ENCODE measurements at regions not wholly inside any gene's neighbourhood (a gene's known extent, or its start where the extent isn't known, plus 50 kb on each side); places are given as distances from the start of the nearest gene placed in this dataset.

DNA sequence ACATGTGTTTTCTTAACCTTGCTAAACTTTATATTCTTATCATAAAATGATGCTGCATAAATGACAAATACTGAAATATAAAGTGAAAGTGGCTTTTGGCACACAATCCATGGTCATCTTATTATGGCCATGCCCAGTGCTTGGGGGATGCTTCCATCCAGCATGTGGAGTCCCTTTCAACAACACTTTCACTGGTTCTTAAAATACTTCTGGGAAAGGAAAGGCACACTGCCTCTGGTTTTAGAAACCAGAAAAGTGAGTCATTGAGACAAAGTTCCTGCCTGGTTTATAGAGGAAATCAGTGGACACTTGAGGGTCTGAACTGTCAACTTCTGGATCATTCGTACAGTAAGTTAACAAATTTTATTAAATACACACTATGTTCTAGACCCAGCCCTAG is 248.0 kb upstream of the ADAMTS3 start (continued):
- TF ChIP-seq E4F1 (CRISPR knock-in tag; IDR thresholded peaks at IDR 0.05; ENCODE audit: borderline replicate concordance) (no peak), PRDM10 (IDR thresholded peaks at IDR 0.05; ENCODE audit: partially characterized antibody) (no peak), ZNF174 (CRISPR knock-in tag; IDR thresholded peaks at IDR 0.05) (no peak), FOS (IDR thresholded peaks at IDR 0.05; ENCODE audit: extremely low read depth, insufficient read length) (no peak)

DNA sequence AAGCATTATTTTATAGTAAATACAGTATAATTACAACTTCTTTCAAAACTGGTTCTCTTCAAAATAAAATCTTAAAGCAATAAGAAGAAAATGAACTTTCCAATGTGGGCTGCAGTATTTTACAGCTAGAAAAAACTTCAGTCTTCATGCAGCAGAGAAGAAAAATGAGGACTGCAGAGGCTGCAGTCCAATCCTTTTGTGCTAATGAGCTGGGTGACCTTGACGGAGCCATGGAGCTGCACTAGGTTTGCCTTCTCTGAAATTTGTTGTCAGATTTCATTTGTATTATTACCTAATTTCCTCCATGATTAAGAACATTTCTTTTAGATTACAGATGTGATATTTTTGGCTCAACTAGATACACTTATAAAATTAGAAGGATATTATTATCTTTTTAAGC is 245.2 kb upstream of the ADAMTS3 start:
- no peak overlapping the region for H3K9ac ChIP-seq (ENCODE audit: insufficient read depth in 1 of 2, low read depth in 2 of 2, low read length in 2 of 2)
- WGBS (ENCODE audit: insufficient coverage, low coverage, missing lambda C conversion rate): 6% methylated on average over 1 of the region's 1 CpG
- no peak overlapping the region for H3K4me2 ChIP-seq (ENCODE audit: insufficient read depth, low read length)
- no peak overlapping the region for H2AFZ ChIP-seq (ENCODE audit: low read depth, low read length)
- H3K9me1 ChIP-seq (ENCODE audit: control insufficient read depth, insufficient read depth, low read length): no peaks in the 10 kb centered on the region
- BruUV-seq (replicated peaks): no TSS peak
- CTCF ChIA-PET (ENCODE audit: low intra/inter-chr PET ratio): no interaction called here
- H4K20me1 ChIP-seq (replicated peaks; ENCODE audit: control insufficient read depth, insufficient read depth, low read length): no peaks in the 10 kb centered on the region
- DNase-seq (ENCODE audit: extremely low read depth in 1 of 4, low spot score in 3 of 4) (no peak), ATAC-seq (no peak), FAIRE-seq (no peak)
- in situ Hi-C loops (cut with MboI): no loop called here
- no peak overlapping the region for H3K27ac ChIP-seq (ENCODE audit: extremely low read depth, low read depth, low read length)
- intact Hi-C loops (cut with micrococcal nuclease): loop anchor here (5.0 kb wide), 1 partner anchor 97 kb away; no protein-coding TSS in a partner anchor
- H3K27me3 ChIP-seq (ENCODE audit: control insufficient read depth in 2 of 2, insufficient read depth in 2 of 2, low read length in 2 of 2): no peaks in the 10 kb centered on the region
- H3K79me2 ChIP-seq (ENCODE audit: control insufficient read depth, insufficient read depth, low read length): no peaks in the 10 kb centered on the region
- no peaks in the 10 kb centered on the region for H3K9me3 ChIP-seq (replicated peaks; ENCODE audit: control insufficient read depth, insufficient read depth, low read depth, low read length)
- H3K36me3 ChIP-seq (ENCODE audit: control insufficient read depth, insufficient read depth, low read length): no peaks in the 10 kb centered on the region
- H3K4me1 ChIP-seq (replicated peaks in 1 of 2; ENCODE audit: control insufficient read depth in 2 of 2, insufficient read depth in 2 of 2, low read length in 2 of 2): no peaks in the 10 kb centered on the region
- no peak overlapping the region for H3K4me3 ChIP-seq
- POLR2A ChIA-PET: no interaction called here
- TF ChIP-seq MYC (IDR thresholded peaks at IDR 0.05; ENCODE audit: low read depth, low read length): no peak
- no peak for TF ChIP-seq MYC (CRISPR knock-in tag; IDR thresholded peaks at IDR 0.05; ENCODE audit: borderline replicate concordance, low read depth)
- TF ChIP-seq, protein P1, sequence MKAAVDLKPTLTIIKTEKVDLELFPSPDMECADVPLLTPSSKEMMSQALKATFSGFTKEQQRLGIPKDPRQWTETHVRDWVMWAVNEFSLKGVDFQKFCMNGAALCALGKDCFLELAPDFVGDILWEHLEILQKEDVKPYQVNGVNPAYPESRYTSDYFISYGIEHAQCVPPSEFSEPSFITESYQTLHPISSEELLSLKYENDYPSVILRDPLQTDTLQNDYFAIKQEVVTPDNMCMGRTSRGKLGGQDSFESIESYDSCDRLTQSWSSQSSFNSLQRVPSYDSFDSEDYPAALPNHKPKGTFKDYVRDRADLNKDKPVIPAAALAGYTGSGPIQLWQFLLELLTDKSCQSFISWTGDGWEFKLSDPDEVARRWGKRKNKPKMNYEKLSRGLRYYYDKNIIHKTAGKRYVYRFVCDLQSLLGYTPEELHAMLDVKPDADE (conservative IDR thresholded peaks at IDR 0.05; ENCODE audit: control insufficient read depth, low read depth, low read length): no peak
- TF ChIP-seq TRIM28 (IDR thresholded peaks at IDR 0.05): no peak
- TF ChIP-seq DPF2 (IDR thresholded peaks at IDR 0.05): no peak
- TF ChIP-seq MAZ (CRISPR knock-in tag; conservative IDR thresholded peaks at IDR 0.05 in 1 of 2, IDR thresholded peaks at IDR 0.05 in 1 of 2): no peak
- TF ChIP-seq ZNF324 (CRISPR knock-in tag; IDR thresholded peaks at IDR 0.05): no peak
- TF ChIP-seq DACH1 (IDR thresholded peaks at IDR 0.05; ENCODE audit: partially characterized antibody): no peak
- TF ChIP-seq POLR2AphosphoS5 (IDR thresholded peaks at IDR 0.05; ENCODE audit: control insufficient read depth, insufficient read depth, low read depth, low read length): no peak
- no peak for TF ChIP-seq POLR2B (IDR thresholded peaks at IDR 0.05; ENCODE audit: low read depth, partially characterized antibody)
